NCI-H748 treated with DMSO at 0.1 percent for 48 hours (cell line): ENCODE measurements at regions not wholly inside any gene's neighbourhood (a gene's known extent, or its start where the extent isn't known, plus 50 kb on each side); places are given as distances from the start of the nearest gene placed in this dataset.
"Not testable (repeated sequence)": the region's sequence is repeated elsewhere in the genome, so short reads cannot be mapped to it uniquely, and the experiment has no call there.

Experiments used
- DNase-seq: peaks from one replicate; lab custom pipeline; 2025; lab: John Stamatoyannopoulos, UW

GRCh38 chr21:14613486-14614224, 67.5 kb upstream of the SAMSN1 start:
- DNase-seq: no peak

GRCh38 chr21:14610119-14610518, 64.0 kb upstream of the SAMSN1 start:
- DNase-seq: not testable (repeated sequence)

- no peak for DNase-seq
These were observed 63.2 kb upstream of the SAMSN1 start for GRCh38 chr21:14609274-14609673.

- DNase-seq: no peak
These were observed 61.1 kb upstream of the SAMSN1 start for GRCh38 chr21:14607262-14607661.

- no peak for DNase-seq
These were observed 57.1 kb upstream of the SAMSN1 start for GRCh38 chr21:14603202-14603601.

GRCh38 chr21:14602382-14602958, 56.4 kb upstream of the SAMSN1 start:
- no peak for DNase-seq

GRCh38 chr21:14600569-14601297, 54.6 kb upstream of the SAMSN1 start:
- no peak for DNase-seq

GRCh38 chr21:14598065-14598464, 52.0 kb upstream of the SAMSN1 start:
- no peak for DNase-seq
